ENCODE measurements at regions not wholly inside any gene's neighbourhood (a gene's known extent, or its start where the extent isn't known, plus 50 kb on each side); places are given as distances from the start of the nearest gene placed in this dataset.
"Not testable (repeated sequence)": the region's sequence is repeated elsewhere in the genome, so short reads cannot be mapped to it uniquely, and the experiment has no call there.

DNA sequence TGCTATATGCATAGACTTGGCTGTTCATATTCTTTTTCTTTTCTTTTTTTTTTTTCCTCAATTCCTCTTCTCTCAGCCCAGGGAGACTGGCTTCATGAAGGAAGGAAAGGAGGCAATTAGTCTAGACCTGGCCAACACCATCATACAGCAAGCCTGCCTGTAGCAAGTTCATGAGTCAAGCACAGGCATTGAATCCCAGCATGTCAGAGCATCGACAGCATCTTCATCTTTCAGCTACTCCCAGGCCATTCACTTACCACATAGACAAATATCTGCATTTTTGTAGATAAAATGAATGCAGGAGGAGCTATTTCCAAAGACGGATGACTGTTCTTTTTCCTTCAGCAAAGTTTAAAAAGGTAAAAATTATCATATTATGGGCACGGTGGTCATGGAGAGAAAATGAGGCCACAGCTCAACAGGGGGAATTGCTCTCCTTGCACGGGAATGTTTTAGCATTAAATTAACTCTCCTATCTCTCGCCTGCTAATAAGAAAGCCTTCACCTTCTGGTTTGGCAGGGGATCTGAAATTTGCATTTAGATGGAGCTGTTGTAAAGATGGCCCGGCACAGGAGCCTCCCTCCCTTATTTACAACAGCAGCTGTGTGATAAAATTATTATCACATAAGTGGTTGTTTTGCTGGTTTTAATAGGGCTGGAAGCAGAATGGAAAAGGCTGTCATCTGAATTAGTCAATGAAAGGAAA is 626.5 kb upstream of the AUTS2 start:
- DNase-seq (ENCODE audit: low spot score in 2 of 2), result no peak
- TF ChIP-seq, protein P1, sequence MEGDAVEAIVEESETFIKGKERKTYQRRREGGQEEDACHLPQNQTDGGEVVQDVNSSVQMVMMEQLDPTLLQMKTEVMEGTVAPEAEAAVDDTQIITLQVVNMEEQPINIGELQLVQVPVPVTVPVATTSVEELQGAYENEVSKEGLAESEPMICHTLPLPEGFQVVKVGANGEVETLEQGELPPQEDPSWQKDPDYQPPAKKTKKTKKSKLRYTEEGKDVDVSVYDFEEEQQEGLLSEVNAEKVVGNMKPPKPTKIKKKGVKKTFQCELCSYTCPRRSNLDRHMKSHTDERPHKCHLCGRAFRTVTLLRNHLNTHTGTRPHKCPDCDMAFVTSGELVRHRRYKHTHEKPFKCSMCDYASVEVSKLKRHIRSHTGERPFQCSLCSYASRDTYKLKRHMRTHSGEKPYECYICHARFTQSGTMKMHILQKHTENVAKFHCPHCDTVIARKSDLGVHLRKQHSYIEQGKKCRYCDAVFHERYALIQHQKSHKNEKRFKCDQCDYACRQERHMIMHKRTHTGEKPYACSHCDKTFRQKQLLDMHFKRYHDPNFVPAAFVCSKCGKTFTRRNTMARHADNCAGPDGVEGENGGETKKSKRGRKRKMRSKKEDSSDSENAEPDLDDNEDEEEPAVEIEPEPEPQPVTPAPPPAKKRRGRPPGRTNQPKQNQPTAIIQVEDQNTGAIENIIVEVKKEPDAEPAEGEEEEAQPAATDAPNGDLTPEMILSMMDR (IDR thresholded peaks at IDR 0.05), result no peak
- Histone ChIP-seq H3K36me3 (no peaks in the 10 kb centered on the region), H3K27me3 (no peaks in the 10 kb centered on the region), H3K4me1 (no peaks in the 10 kb centered on the region), H3K27ac (no peak overlapping the region), H3K9me3 (no peaks in the 10 kb centered on the region), H3K4me3 (no peak overlapping the region)
- intact Hi-C loops (cut with DNase I), result no loop called here

DNA sequence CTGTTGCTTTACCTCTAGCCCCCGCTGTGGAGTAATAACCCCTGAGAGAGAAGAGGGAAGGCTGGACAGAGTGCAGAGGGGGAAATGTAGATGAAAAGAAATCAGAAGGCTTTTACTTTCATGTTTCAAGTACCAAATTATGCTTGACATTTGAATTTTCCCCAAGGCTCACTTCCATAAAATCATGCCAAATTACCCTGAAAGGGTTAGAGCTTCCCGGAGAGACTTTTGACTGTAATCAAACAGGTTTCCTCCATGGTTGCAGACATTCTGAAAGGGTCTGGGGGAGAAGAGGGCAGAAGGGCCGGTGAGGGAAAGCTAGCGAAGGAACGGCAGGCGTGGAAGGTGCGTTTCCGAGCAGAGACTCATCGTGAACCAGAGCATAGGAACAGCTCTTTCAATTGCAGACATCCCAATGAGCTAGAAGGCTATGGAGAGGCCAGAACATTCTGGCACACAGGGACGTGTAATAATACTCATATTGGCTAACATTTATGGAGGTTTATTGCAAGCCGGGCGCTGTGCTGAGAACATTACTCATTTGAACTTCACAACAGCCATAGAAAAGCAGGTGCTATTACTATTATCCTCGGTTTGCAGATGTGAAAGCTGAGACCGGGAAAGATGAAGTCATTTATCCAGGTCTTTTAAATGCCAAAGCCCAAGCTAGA is 620.8 kb upstream of the AUTS2 start:
- Histone ChIP-seq H3K27me3 (no peaks in the 10 kb centered on the region), H3K4me3 (no peak overlapping the region), H3K27ac (no peak overlapping the region), H3K4me1 (no peaks in the 10 kb centered on the region), H3K36me3 (no peaks in the 10 kb centered on the region), H3K9me3 (no peaks in the 10 kb centered on the region)
- no peak for DNase-seq (ENCODE audit: low spot score in 2 of 2)
- intact Hi-C loops (cut with DNase I), result no loop called here
- TF ChIP-seq, protein P1 (IDR thresholded peaks at IDR 0.05), result no peak

DNA sequence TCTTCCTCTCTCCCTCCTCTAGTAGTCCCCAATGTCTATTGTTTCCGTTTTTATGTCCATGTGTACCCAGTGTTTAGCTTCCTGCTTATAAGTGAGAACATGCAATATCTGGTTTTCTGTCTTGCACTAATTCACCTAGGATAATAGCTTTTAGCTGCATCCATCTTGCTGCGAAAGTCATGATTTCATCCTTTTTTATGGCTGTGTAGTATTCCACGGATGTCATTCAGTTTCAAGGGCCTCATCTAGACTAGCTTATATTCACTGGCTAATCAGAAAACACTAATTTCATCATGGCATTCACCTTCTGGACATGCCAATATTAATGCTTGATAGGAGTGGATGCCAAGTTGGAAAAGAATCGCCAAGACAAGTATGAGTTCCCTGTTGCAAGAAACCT is 619.6 kb upstream of the AUTS2 start:
- no peaks in the 10 kb centered on the region for H3K4me1 ChIP-seq
- intact Hi-C loops (cut with DNase I), result no loop called here
- TF ChIP-seq, protein P1 (IDR thresholded peaks at IDR 0.05), result no peak
- H3K36me3 ChIP-seq, result no peaks in the 10 kb centered on the region
- H3K27me3 ChIP-seq, result no peaks in the 10 kb centered on the region
- no peak overlapping the region for H3K4me3 ChIP-seq
- no peak overlapping the region for H3K27ac ChIP-seq
- DNase-seq (ENCODE audit: low spot score in 2 of 2), result no peak
- H3K9me3 ChIP-seq, result no peaks in the 10 kb centered on the region

DNA sequence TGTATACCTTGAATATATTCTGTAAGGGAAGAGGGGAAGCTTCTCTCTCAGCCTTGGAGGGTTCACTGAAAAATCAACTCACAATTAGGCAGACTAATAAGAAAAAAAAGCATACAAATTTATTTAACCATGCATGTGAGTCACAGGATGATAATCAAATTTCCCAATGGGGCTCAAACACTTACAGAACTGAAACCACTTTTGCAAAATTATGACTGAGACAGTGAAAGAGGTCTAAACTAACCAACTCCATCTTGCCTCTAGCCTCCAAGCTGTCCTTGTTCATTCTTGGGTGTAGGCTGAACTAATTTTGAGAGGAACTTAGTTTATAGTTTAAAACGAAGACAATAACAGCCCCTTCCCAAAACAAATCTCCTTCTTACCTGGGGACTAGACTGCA is 618.3 kb upstream of the AUTS2 start:
- H3K27ac ChIP-seq, result no peak overlapping the region
- intact Hi-C loops (cut with DNase I), result no loop called here

DNA sequence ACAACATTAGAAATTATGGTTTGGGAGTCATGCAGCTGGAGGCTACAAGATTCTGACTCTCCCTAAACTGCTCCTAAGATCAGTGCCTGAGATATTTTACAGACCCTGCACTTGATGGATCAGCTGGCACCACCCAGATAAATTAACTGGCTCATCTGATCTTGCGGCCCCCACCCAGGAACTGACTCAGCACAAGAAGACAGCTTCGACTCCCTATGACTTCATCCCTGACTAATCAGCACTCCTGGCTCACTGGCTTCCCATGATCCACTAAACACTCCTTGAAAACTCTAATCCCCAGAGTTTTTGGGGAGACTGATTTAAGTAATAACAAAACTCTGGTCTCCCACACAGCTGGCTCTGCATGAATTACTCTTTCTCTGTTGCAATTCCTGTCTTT is 617.8 kb upstream of the AUTS2 start:
- H3K36me3 ChIP-seq, result not testable (repeated sequence)

More for the DNA sequence above, 618.3 kb upstream of the AUTS2 start:
- DNase-seq (ENCODE audit: low spot score in 2 of 2), result no peak
- Histone ChIP-seq H3K36me3 (no peaks in the 10 kb centered on the region), H3K4me1 (no peaks in the 10 kb centered on the region), H3K4me3 (no peak overlapping the region), H3K27me3 (no peaks in the 10 kb centered on the region), H3K9me3 (no peaks in the 10 kb centered on the region)
- TF ChIP-seq, protein P1 (IDR thresholded peaks at IDR 0.05), result no peak

DNA sequence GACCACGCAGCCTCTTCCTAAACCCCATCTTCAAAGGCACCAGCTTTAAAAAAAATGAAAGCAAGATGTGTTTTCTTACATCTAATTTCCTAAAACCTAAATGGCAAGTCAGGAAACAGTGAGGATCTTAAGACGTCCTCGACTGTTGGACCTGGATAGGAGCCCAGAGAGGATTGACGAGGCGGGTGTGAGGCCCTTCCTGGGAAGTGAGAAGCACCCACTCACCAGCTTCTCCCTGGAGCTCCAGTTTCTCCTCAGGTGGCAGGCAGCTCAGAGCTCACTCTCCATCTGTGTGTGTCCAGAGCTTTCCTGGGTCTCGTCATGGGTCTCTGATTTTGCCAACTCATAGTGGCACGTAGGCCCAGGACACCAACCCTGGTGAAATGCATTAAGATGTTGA is 614.0 kb upstream of the AUTS2 start:
- Histone ChIP-seq H3K9me3 (no peaks in the 10 kb centered on the region), H3K4me3 (no peak overlapping the region), H3K27ac (no peak overlapping the region), H3K4me1 (no peaks in the 10 kb centered on the region), H3K27me3 (no peaks in the 10 kb centered on the region), H3K36me3 (no peaks in the 10 kb centered on the region)
- no peak for DNase-seq (ENCODE audit: low spot score in 2 of 2)
- TF ChIP-seq, protein P1 (IDR thresholded peaks at IDR 0.05), result no peak
- intact Hi-C loops (cut with DNase I), result no loop called here

More for the DNA sequence above, 617.8 kb upstream of the AUTS2 start:
- DNase-seq (ENCODE audit: low spot score in 2 of 2); H3K9me3 ChIP-seq; H3K27ac ChIP-seq; H3K4me3 ChIP-seq; H3K4me1 ChIP-seq; H3K27me3 ChIP-seq; intact Hi-C loops (cut with DNase I): not testable (repeated sequence)
